Small intestine (tissue), 7 donors: ENCODE measurements at regions not wholly inside any gene's neighbourhood (a gene's known extent, or its start where the extent isn't known, plus 50 kb on each side); places are given as distances from the start of the nearest gene placed in this dataset.

Experiments
- DNase-seq, 2 donors: peaks; one replicate each; pipeline versions ENCODE4 v3.0.0 to v3.0.0-alpha.2; 2013
- FAIRE-seq: peaks from 2 replicates; lab custom pipeline; 2012; peaks lifted over from hg19 to GRCh38; lab: Jason Lieb, UNC
- H3K27ac ChIP-seq, 3 donors: one replicate each; pipeline ENCODE4 v1.5.1; 2013; ENCODE audit warnings: low read length in 2 of 3, mild to moderate bottlenecking in 2 of 3, control low read depth in 1 of 3, inconsistent platforms in 1 of 3, low read depth in 1 of 3, moderate library complexity in 1 of 3
- H3K27me3 ChIP-seq, 3 donors: one replicate each; pipeline ENCODE4 v1.6.1; 2013; ENCODE audit warnings: low read length in 3 of 3, inconsistent platforms in 1 of 3; ENCODE audit not compliant: control insufficient read depth in 3 of 3, insufficient read depth in 3 of 3
- H3K36me3 ChIP-seq, 3 donors: one replicate each; pipeline ENCODE4 v1.6.1; 2013; ENCODE audit warnings: low read length in 3 of 3, inconsistent platforms in 1 of 3, low read depth in 1 of 3, mild to moderate bottlenecking in 1 of 3, moderate library complexity in 1 of 3; ENCODE audit not compliant: control insufficient read depth in 3 of 3, insufficient read depth in 2 of 3
- H3K4me1 ChIP-seq, 3 donors: one replicate each; pipeline ENCODE4 v1.6.1; 2013; ENCODE audit warnings: low read length in 2 of 3, inconsistent platforms in 1 of 3, low read depth in 1 of 3, mild to moderate bottlenecking in 1 of 3, moderate library complexity in 1 of 3; ENCODE audit not compliant: control insufficient read depth in 3 of 3, insufficient read depth in 2 of 3
- H3K4me3 ChIP-seq, 3 donors: one replicate each; pipeline ENCODE4 v1.5.1; 2013; ENCODE audit warnings: low read length in 3 of 3, control low read depth in 1 of 3, inconsistent platforms in 1 of 3, low read depth in 1 of 3, mild to moderate bottlenecking in 1 of 3, moderate library complexity in 1 of 3
- H3K9me3 ChIP-seq, 2 donors: one replicate each; pipeline ENCODE4 v1.6.1; 2013; ENCODE audit warnings: low read depth in 1 of 2, low read length in 1 of 2; ENCODE audit not compliant: control insufficient read depth in 2 of 2, insufficient read depth in 1 of 2
- WGBS, 3 donors: extraction: QIAGEN DNeasy Blood & Tissue Kit; methylation state at CpG; one replicate each; pipeline ENCODE4 v1.1.7; 2013; 5-methylcytosine and 5-hydroxymethylcytosine counted together
- donor health status: healthy with polysubstance abuse.
- donor health status: control.
- donor health status: control.
- donor health status: Bipolar disorder and iron deficiency.
- donor health status: healthy.

- WGBS, 3 donors = 91 to 100% (median 96%) methylated on average over 1 of the region's 1 CpG
- Histone ChIP-seq H3K27me3 (no peaks in the 10 kb centered on the region), H3K36me3 (no peaks in the 10 kb centered on the region), H3K4me3 (no peak overlapping the region), H3K27ac (no peak overlapping the region), H3K4me1 (no peaks in the 10 kb centered on the region), H3K9me3 (peaks cover 2 to 8% of the 10 kb centered on the region in 2 donors)
- no peak for FAIRE-seq
- no peak for DNase-seq
These were observed 673.0 kb downstream of the AACS start for GRCh38 chr12:125738211-125738610.

GRCh38 chr12:125742413-125742812 is 677.2 kb downstream of the AACS start:
- 81 to 92% (median 83%) methylated on average over 8 of the region's 8 CpGs for WGBS, 3 donors
- no peak for FAIRE-seq
- H3K27ac ChIP-seq = no peak overlapping the region

GRCh38 chr12:125744201-125744600 is 679.0 kb downstream of the AACS start:
- WGBS, 3 donors = 89 to 91% (median 90%) methylated on average over 4 of the region's 4 CpGs
- DNase-seq (no peak), FAIRE-seq (no peak)
- Histone ChIP-seq H3K4me1 (no peaks in the 10 kb centered on the region), H3K36me3 (no peaks in the 10 kb centered on the region), H3K4me3 (no peak overlapping the region), H3K27me3 (no peaks in the 10 kb centered on the region), H3K9me3 (peaks cover 2 to 9% of the 10 kb centered on the region in 2 donors), H3K27ac (no peak overlapping the region)

More at GRCh38 chr12:125742413-125742812, 677.2 kb downstream of the AACS start:
- no peaks in the 10 kb centered on the region for H3K27me3 ChIP-seq
- H3K4me3 ChIP-seq = no peak overlapping the region
- no peaks in the 10 kb centered on the region for H3K36me3 ChIP-seq
- peaks cover 2 to 9% of the 10 kb centered on the region in 2 donors for H3K9me3 ChIP-seq
- DNase-seq = no peak
- no peaks in the 10 kb centered on the region for H3K4me1 ChIP-seq

- FAIRE-seq (no peak), DNase-seq (no peak)
- WGBS, 3 donors = 45 to 83% (median 48%) methylated on average over 1 to 2 of the region's 2 CpGs
- Histone ChIP-seq H3K4me3 (no peak overlapping the region), H3K9me3 (no peaks in the 10 kb centered on the region), H3K27me3 (no peaks in the 10 kb centered on the region), H3K4me1 (no peaks in the 10 kb centered on the region), H3K27ac (no peak overlapping the region), H3K36me3 (no peaks in the 10 kb centered on the region)
These were observed 690.3 kb downstream of the AACS start for GRCh38 chr12:125755512-125755911.

- no peaks in the 10 kb centered on the region for H3K4me1 ChIP-seq
- H3K36me3 ChIP-seq = no peaks in the 10 kb centered on the region
- H3K4me3 ChIP-seq = no peak overlapping the region
- DNase-seq (no peak), FAIRE-seq (no peak)
- 48 to 65% (median 63%) methylated on average over 5 of the region's 5 CpGs for WGBS, 3 donors
- no peaks in the 10 kb centered on the region for H3K27me3 ChIP-seq
- H3K9me3 ChIP-seq = peaks cover 0 to 4% of the 10 kb centered on the region in 2 donors
- no peak overlapping the region for H3K27ac ChIP-seq
These were observed 700.9 kb downstream of the AACS start for GRCh38 chr12:125766091-125766490.

- no peaks in the 10 kb centered on the region for H3K36me3 ChIP-seq
- peaks cover 3 to 19% of the 10 kb centered on the region in 2 donors for H3K9me3 ChIP-seq
- no peak overlapping the region for H3K27ac ChIP-seq
- no peak overlapping the region for H3K4me3 ChIP-seq
- FAIRE-seq (no peak), DNase-seq (no peak)
- WGBS, 3 donors = 80 to 90% (median 89%) methylated on average over 2 of the region's 2 CpGs
- no peaks in the 10 kb centered on the region for H3K27me3 ChIP-seq
- no peaks in the 10 kb centered on the region for H3K4me1 ChIP-seq
These were observed 707.2 kb downstream of the AACS start for GRCh38 chr12:125772403-125772802.

- Histone ChIP-seq H3K27ac (no peak overlapping the region), H3K4me1 (no peaks in the 10 kb centered on the region), H3K4me3 (no peak overlapping the region), H3K36me3 (no peaks in the 10 kb centered on the region), H3K27me3 (no peaks in the 10 kb centered on the region), H3K9me3 (peaks cover 3 to 19% of the 10 kb centered on the region in 2 donors)
- DNase-seq (no peak), FAIRE-seq (no peak)
- WGBS, 3 donors = 43 to 48% (median 44%) methylated on average over 14 of the region's 14 CpGs
These were observed 707.9 kb downstream of the AACS start for GRCh38 chr12:125773033-125773640.

GRCh38 chr12:125775507-125775906 is 710.3 kb downstream of the AACS start:
- no peaks in the 10 kb centered on the region for H3K4me1 ChIP-seq
- peaks cover 3 to 19% of the 10 kb centered on the region in 2 donors for H3K9me3 ChIP-seq
- DNase-seq (no peak), FAIRE-seq (no peak)
- no peak overlapping the region for H3K4me3 ChIP-seq
- no peaks in the 10 kb centered on the region for H3K27me3 ChIP-seq
- H3K27ac ChIP-seq = no peak overlapping the region
- 95 to 97% (median 96%) methylated on average over 3 of the region's 3 CpGs for whole genome bisulfite sequencing, 3 donors
- no peaks in the 10 kb centered on the region for H3K36me3 ChIP-seq

- H3K27ac ChIP-seq = no peak overlapping the region
- FAIRE-seq (no peak), DNase-seq (no peak)
- H3K4me3 ChIP-seq = no peak overlapping the region
- 69 to 83% (median 79%) methylated on average over 3 of the region's 3 CpGs for WGBS, 3 donors
- no peaks in the 10 kb centered on the region for H3K27me3 ChIP-seq
- no peaks in the 10 kb centered on the region for H3K36me3 ChIP-seq
- H3K9me3 ChIP-seq = peaks cover 3 to 18% of the 10 kb centered on the region in 2 donors
- H3K4me1 ChIP-seq = no peaks in the 10 kb centered on the region
These were observed 711.0 kb downstream of the AACS start for GRCh38 chr12:125776212-125776611.
